Testis (tissue), 2 donors: ENCODE measurements at regions not wholly inside any gene's neighbourhood (a gene's known extent, or its start where the extent isn't known, plus 50 kb on each side); places are given as distances from the start of the nearest gene placed in this dataset.
"Not testable (repeated sequence)": the region's sequence is repeated elsewhere in the genome, so short reads cannot be mapped to it uniquely, and the experiment has no call there.

Source experiments
- CTCF ChIP-seq, 3 experiments: fragments of 450-650 bp in 2 of 3; fragments of 200-600 bp in 1 of 3; sonication (generic) in 1 of 3; IDR thresholded peaks; one replicate each; pipeline ENCODE4 v1.5.1; 2016 to 2019; ENCODE audit warnings: antibody characterized with exemption in 3 of 3, mild to moderate bottlenecking in 2 of 3, moderate library complexity in 1 of 3
- POLR2A ChIP-seq: fragments of 450-650 bp; IDR thresholded peaks from one replicate; pipeline ENCODE4 v1.6.1; 2017; ENCODE audit warnings: antibody characterized with exemption, mild to moderate bottlenecking, moderate library complexity

DNA sequence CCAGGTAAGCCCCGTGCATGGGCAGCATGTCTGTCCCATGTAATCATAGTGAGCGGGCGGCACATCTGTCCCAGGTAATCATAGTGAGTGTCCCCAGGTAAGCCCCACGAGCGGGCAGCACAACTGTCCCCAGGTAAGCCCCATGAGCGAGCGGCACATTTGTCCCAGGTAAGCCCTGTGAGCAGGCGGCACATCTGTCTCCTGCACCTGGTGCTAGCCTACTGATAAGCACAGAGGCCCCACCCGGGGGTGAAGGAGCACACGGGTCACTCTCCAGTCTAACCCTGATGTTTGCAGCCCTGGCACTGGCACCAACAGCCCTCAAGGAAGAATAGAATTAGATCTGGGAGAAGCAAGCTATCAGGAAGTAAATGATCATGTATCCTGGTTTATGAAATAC lies 99.2 kb downstream of the ATP6V0E2 start:
- not testable (repeated sequence) for TF ChIP-seq CTCF (IDR thresholded peaks at IDR 0.05); POLR2A
